HEK293 (cell line): ENCODE measurements at regions not wholly inside any gene's neighbourhood (a gene's known extent, or its start where the extent isn't known, plus 50 kb on each side); places are given as distances from the start of the nearest gene placed in this dataset.

Experiments
- GLI4 ChIP-seq: fragments of 450-650 bp; formaldehyde crosslinking; IDR thresholded peaks from 2 replicates; pipeline ENCODE4 v1.5.1; 2016; ENCODE audit warnings: missing biosample characterization, missing genetic modification characterization
- ZNF292 ChIP-seq: fragments of 450-650 bp; formaldehyde crosslinking; IDR thresholded peaks from 2 replicates; pipeline ENCODE4 v1.5.1; 2016; ENCODE audit warnings: low read depth, missing biosample characterization, missing genetic modification characterization, borderline replicate concordance
- ZNF513 ChIP-seq: fragments of 450-650 bp; IDR thresholded peaks from 2 replicates; pipeline ENCODE4 v1.5.1; 2018; ENCODE audit warnings: missing biosample characterization, missing genetic modification characterization
- ZNF514 ChIP-seq: fragments of 450-650 bp; formaldehyde crosslinking; IDR thresholded peaks from 2 replicates; pipeline ENCODE4 v1.5.1; 2016; ENCODE audit warnings: missing biosample characterization, missing genetic modification characterization
- ZNF558 ChIP-seq: fragments of 450-650 bp; formaldehyde crosslinking; IDR thresholded peaks from 2 replicates; pipeline ENCODE4 v1.5.1; 2016; ENCODE audit warnings: missing biosample characterization, missing genetic modification characterization
- ZNF600 ChIP-seq: fragments of 450-650 bp; formaldehyde crosslinking; IDR thresholded peaks from 2 replicates; pipeline ENCODE4 v1.5.1; 2016; ENCODE audit warnings: missing biosample characterization, missing genetic modification characterization
- ZNF776 ChIP-seq: fragments of 450-650 bp; formaldehyde crosslinking; IDR thresholded peaks from 2 replicates; pipeline ENCODE4 v1.5.0; 2017; ENCODE audit warnings: missing biosample characterization, missing genetic modification characterization, borderline replicate concordance
- ZNF777 ChIP-seq: fragments of 450-650 bp; formaldehyde crosslinking; IDR thresholded peaks from 2 replicates; pipeline ENCODE4 v1.5.1; 2017; ENCODE audit warnings: missing biosample characterization, missing genetic modification characterization, borderline replicate concordance
- TF ChIP-seq, protein P1 (sequence below): fragments of 450-650 bp; formaldehyde crosslinking; IDR thresholded peaks from 2 replicates; pipeline ENCODE4 v1.5.1; 2016; ENCODE audit warnings: missing biosample characterization, missing genetic modification characterization, low read depth
- TF ChIP-seq, protein P2 (sequence below): fragments of 450-650 bp; formaldehyde crosslinking; IDR thresholded peaks from 2 replicates; pipeline ENCODE4 v1.5.1; 2016; ENCODE audit warnings: missing biosample characterization, missing genetic modification characterization
- TF ChIP-seq, protein P3 (sequence below): fragments of 450-650 bp; formaldehyde crosslinking; IDR thresholded peaks from 2 replicates; pipeline ENCODE4 v1.5.1; 2016; ENCODE audit warnings: missing biosample characterization, missing genetic modification characterization, low read depth

GRCh38 chr10:37563107-37563714 is 294.2 kb downstream of the ZNF248 start:
- TF ChIP-seq, protein P1, sequence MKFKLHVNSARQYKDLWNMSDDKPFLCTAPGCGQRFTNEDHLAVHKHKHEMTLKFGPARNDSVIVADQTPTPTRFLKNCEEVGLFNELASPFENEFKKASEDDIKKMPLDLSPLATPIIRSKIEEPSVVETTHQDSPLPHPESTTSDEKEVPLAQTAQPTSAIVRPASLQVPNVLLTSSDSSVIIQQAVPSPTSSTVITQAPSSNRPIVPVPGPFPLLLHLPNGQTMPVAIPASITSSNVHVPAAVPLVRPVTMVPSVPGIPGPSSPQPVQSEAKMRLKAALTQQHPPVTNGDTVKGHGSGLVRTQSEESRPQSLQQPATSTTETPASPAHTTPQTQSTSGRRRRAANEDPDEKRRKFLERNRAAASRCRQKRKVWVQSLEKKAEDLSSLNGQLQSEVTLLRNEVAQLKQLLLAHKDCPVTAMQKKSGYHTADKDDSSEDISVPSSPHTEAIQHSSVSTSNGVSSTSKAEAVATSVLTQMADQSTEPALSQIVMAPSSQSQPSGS (tag by site-specific recombination): no peak
- TF ChIP-seq, protein P2, sequence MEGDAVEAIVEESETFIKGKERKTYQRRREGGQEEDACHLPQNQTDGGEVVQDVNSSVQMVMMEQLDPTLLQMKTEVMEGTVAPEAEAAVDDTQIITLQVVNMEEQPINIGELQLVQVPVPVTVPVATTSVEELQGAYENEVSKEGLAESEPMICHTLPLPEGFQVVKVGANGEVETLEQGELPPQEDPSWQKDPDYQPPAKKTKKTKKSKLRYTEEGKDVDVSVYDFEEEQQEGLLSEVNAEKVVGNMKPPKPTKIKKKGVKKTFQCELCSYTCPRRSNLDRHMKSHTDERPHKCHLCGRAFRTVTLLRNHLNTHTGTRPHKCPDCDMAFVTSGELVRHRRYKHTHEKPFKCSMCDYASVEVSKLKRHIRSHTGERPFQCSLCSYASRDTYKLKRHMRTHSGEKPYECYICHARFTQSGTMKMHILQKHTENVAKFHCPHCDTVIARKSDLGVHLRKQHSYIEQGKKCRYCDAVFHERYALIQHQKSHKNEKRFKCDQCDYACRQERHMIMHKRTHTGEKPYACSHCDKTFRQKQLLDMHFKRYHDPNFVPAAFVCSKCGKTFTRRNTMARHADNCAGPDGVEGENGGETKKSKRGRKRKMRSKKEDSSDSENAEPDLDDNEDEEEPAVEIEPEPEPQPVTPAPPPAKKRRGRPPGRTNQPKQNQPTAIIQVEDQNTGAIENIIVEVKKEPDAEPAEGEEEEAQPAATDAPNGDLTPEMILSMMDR (tag by site-specific recombination): no peak
- TF ChIP-seq ZNF558 (tag by site-specific recombination): no peak
- TF ChIP-seq GLI4: no peak
- no peak for TF ChIP-seq ZNF600 (tag by site-specific recombination)
- TF ChIP-seq ZNF777 (tag by site-specific recombination): no peak
- TF ChIP-seq, protein P3, sequence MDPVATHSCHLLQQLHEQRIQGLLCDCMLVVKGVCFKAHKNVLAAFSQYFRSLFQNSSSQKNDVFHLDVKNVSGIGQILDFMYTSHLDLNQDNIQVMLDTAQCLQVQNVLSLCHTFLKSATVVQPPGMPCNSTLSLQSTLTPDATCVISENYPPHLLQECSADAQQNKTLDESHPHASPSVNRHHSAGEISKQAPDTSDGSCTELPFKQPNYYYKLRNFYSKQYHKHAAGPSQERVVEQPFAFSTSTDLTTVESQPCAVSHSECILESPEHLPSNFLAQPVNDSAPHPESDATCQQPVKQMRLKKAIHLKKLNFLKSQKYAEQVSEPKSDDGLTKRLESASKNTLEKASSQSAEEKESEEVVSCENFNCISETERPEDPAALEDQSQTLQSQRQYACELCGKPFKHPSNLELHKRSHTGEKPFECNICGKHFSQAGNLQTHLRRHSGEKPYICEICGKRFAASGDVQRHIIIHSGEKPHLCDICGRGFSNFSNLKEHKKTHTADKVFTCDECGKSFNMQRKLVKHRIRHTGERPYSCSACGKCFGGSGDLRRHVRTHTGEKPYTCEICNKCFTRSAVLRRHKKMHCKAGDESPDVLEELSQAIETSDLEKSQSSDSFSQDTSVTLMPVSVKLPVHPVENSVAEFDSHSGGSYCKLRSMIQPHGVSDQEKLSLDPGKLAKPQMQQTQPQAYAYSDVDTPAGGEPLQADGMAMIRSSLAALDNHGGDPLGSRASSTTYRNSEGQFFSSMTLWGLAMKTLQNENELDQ (tag by site-specific recombination): no peak
- no peak for TF ChIP-seq ZNF292 (tag by site-specific recombination)
- TF ChIP-seq ZNF776 (tag by site-specific recombination): no peak
- TF ChIP-seq ZNF514 (tag by site-specific recombination): no peak
- TF ChIP-seq ZNF513 (tag by site-specific recombination): no peak
